ENCODE measurements at regions not wholly inside any gene's neighbourhood (a gene's known extent, or its start where the extent isn't known, plus 50 kb on each side); places are given as distances from the start of the nearest gene placed in this dataset.
"Not testable (repeated sequence)": the region's sequence is repeated elsewhere in the genome, so short reads cannot be mapped to it uniquely, and the experiment has no call there.

GRCh38 chr5:12865529-12865928 lies 961.3 kb upstream of the CTNND2 start:
- Histone ChIP-seq H3K27me3 (no peaks in the 10 kb centered on the region), H3K4me3 (no peak overlapping the region), H3K27ac (no peak overlapping the region), H3K9me3 (no peaks in the 10 kb centered on the region), H3K4me1 (no peaks in the 10 kb centered on the region), H3K36me3 (no peaks in the 10 kb centered on the region)
- no peak for DNase-seq (ENCODE audit: low spot score in 2 of 2)
- TF ChIP-seq CTCF (IDR thresholded peaks at IDR 0.05) (no peak), POLR2A (IDR thresholded peaks at IDR 0.05) (no peak), EP300 (IDR thresholded peaks at IDR 0.05) (no peak), POLR2AphosphoS5 (IDR thresholded peaks at IDR 0.05) (no peak)

GRCh38 chr5:12861886-12862654 lies 957.8 kb upstream of the CTNND2 start:
- Histone ChIP-seq H3K27ac (no peak overlapping the region), H3K36me3 (no peaks in the 10 kb centered on the region), H3K9me3 (no peaks in the 10 kb centered on the region), H3K4me1 (no peaks in the 10 kb centered on the region), H3K4me3 (no peak overlapping the region), H3K27me3 (no peaks in the 10 kb centered on the region)
- DNase-seq (ENCODE audit: low spot score in 2 of 2): no peak
- TF ChIP-seq POLR2AphosphoS5 (IDR thresholded peaks at IDR 0.05) (no peak), POLR2A (IDR thresholded peaks at IDR 0.05) (no peak)
- 73% methylated on average over 7 of the region's 7 CpGs for WGBS

GRCh38 chr5:12856105-12856504 lies 951.9 kb upstream of the CTNND2 start:
- H3K27me3 ChIP-seq; H3K4me1 ChIP-seq; H3K9me3 ChIP-seq; H3K27ac ChIP-seq; H3K4me3 ChIP-seq; DNase-seq (ENCODE audit: low spot score in 2 of 2); H3K36me3 ChIP-seq: not testable (repeated sequence)
- WGBS: 39% methylated on average over 1 of the region's 1 CpG

GRCh38 chr5:12854386-12854785 lies 950.1 kb upstream of the CTNND2 start:
- 72% methylated on average over 5 of the region's 5 CpGs for whole genome bisulfite sequencing
- Histone ChIP-seq H3K36me3 (no peaks in the 10 kb centered on the region), H3K4me3 (no peak overlapping the region), H3K27ac (no peak overlapping the region), H3K9me3 (no peaks in the 10 kb centered on the region), H3K4me1 (no peaks in the 10 kb centered on the region), H3K27me3 (no peaks in the 10 kb centered on the region)
- DNase-seq (ENCODE audit: low spot score in 2 of 2): no peak
- no peak for TF ChIP-seq CTCF (IDR thresholded peaks at IDR 0.05)
- no peak for TF ChIP-seq POLR2A (IDR thresholded peaks at IDR 0.05)

GRCh38 chr5:12851761-12852160 lies 947.5 kb upstream of the CTNND2 start:
- WGBS: 56% methylated on average over 5 of the region's 5 CpGs

GRCh38 chr5:12848709-12849108 lies 944.5 kb upstream of the CTNND2 start:
- 52% methylated on average over 1 of the region's 1 CpG for WGBS
- Histone ChIP-seq H3K9me3 (no peaks in the 10 kb centered on the region), H3K36me3 (no peaks in the 10 kb centered on the region), H3K4me1 (no peaks in the 10 kb centered on the region), H3K27ac (no peak overlapping the region), H3K27me3 (no peaks in the 10 kb centered on the region), H3K4me3 (no peak overlapping the region)
- TF ChIP-seq POLR2AphosphoS5 (IDR thresholded peaks at IDR 0.05) (no peak), CTCF (IDR thresholded peaks at IDR 0.05) (no peak), EP300 (IDR thresholded peaks at IDR 0.05) (no peak), POLR2A (IDR thresholded peaks at IDR 0.05) (no peak)
- DNase-seq (ENCODE audit: low spot score in 2 of 2): no peak

More at GRCh38 chr5:12851761-12852160, 947.5 kb upstream of the CTNND2 start:
- Histone ChIP-seq H3K27me3 (no peaks in the 10 kb centered on the region), H3K4me1 (no peaks in the 10 kb centered on the region), H3K36me3 (no peaks in the 10 kb centered on the region), H3K4me3 (no peak overlapping the region), H3K27ac (no peak overlapping the region), H3K9me3 (no peaks in the 10 kb centered on the region)
- no peak for DNase-seq (ENCODE audit: low spot score in 2 of 2)
- TF ChIP-seq POLR2AphosphoS5 (IDR thresholded peaks at IDR 0.05) (no peak), POLR2A (IDR thresholded peaks at IDR 0.05) (no peak), EP300 (IDR thresholded peaks at IDR 0.05) (no peak), CTCF (IDR thresholded peaks at IDR 0.05) (no peak)
